SK-N-SH (cell line): ENCODE measurements at regions not wholly inside any gene's neighbourhood (a gene's known extent, or its start where the extent isn't known, plus 50 kb on each side); places are given as distances from the start of the nearest gene placed in this dataset.

Source experiments
- CTCF ChIA-PET: fragments of 300-600, 350-600 bp; formaldehyde crosslinking; extraction: SDS; loops from one replicate; lab custom pipeline; 2021; lab: Yijun Ruan, JAX
- POLR2A ChIA-PET: fragments of 350-600 bp; sonication (Branson Sonifier 250); formaldehyde crosslinking; extraction: SDS; loops from one replicate; lab custom pipeline; 2020; ENCODE audit warnings: antibody characterized with exemption, inconsistent platforms; lab: Yijun Ruan, JAX
- DNase-seq: peaks from one replicate; pipeline ENCODE4 v3.0.0; 2012
- H2AFZ ChIP-seq: fragments of 200-600 bp; sonication (generic); 2 replicates; pipeline ENCODE4 v1.8.1; 2016; ENCODE audit warnings: antibody characterized with exemption, mild to moderate bottlenecking, low read depth
- H3F3A ChIP-seq: fragments of 200-600 bp; sonication (generic); replicated peaks from 2 replicates; pipeline ENCODE3; 2016; ENCODE audit warnings: antibody characterized with exemption, mild to moderate bottlenecking; ENCODE audit not compliant: insufficient read depth
- H3K27ac ChIP-seq, 2 experiments: fragments of 200-500 bp in 1 of 2; fragments of 200-600 bp in 1 of 2; sonication (Bioruptor generic) in 1 of 2; sonication (generic), shearing (Covaris generic) in 1 of 2; 2 replicates each; pipeline versions ENCODE4 v1.5.1 to v1.6.1; 2014 to 2016; ENCODE audit warnings: low read depth in 2 of 2, inconsistent platforms in 1 of 2, low read length in 1 of 2, mild to moderate bottlenecking in 1 of 2, mixed read lengths in 1 of 2
- H3K27me3 ChIP-seq: fragments of 200-600 bp; sonication (generic), shearing (Covaris generic); 2 replicates; pipeline ENCODE4 v1.6.1; 2016; ENCODE audit warnings: mixed run types; ENCODE audit not compliant: insufficient read depth
- H3K36me3 ChIP-seq, 2 experiments: fragments of 200-500 bp in 1 of 2; fragments of 200-600 bp in 1 of 2; sonication (Bioruptor generic) in 1 of 2; sonication (generic) in 1 of 2; replicated peaks in 1 of 2; 2 replicates each; pipeline versions ENCODE3 to v1.5.1; 2014 to 2016; ENCODE audit warnings: low read length in 1 of 2, mild to moderate bottlenecking in 1 of 2; ENCODE audit not compliant: insufficient read depth in 2 of 2, control insufficient read depth in 1 of 2
- H3K4me1 ChIP-seq, 2 experiments: fragments of 200-500 bp in 1 of 2; fragments of 200-600 bp in 1 of 2; sonication (Bioruptor generic) in 1 of 2; sonication (generic), shearing (Covaris generic) in 1 of 2; 2 replicates each; pipeline versions ENCODE4 v1.5.1 to v1.6.1; 2014 to 2016; ENCODE audit warnings: low read depth in 1 of 2, low read length in 1 of 2, mixed run types in 1 of 2; ENCODE audit not compliant: insufficient read depth in 2 of 2, control insufficient read depth in 1 of 2
- H3K4me2 ChIP-seq: fragments of 200-600 bp; sonication (generic), shearing (Covaris generic); 2 replicates; pipeline ENCODE4 v1.6.1; 2017; ENCODE audit warnings: mixed run types
- H3K4me3 ChIP-seq, 2 experiments: fragments of 200-500 bp in 1 of 2; fragments of 200-600 bp in 1 of 2; sonication (Bioruptor generic) in 1 of 2; sonication (generic), shearing (Covaris generic) in 1 of 2; 2 replicates each; pipeline versions ENCODE4 v1.5.1 to v1.8.1; 2014 to 2016; ENCODE audit warnings: low read depth in 2 of 2, inconsistent platforms in 1 of 2, low read length in 1 of 2, mild to moderate bottlenecking in 1 of 2, mixed read lengths in 1 of 2, moderate library complexity in 1 of 2
- H3K79me2 ChIP-seq: fragments of 200-600 bp; sonication (generic); 2 replicates; pipeline ENCODE4 v1.8.1; 2017; ENCODE audit warnings: mild to moderate bottlenecking; ENCODE audit not compliant: insufficient read depth
- H3K9ac ChIP-seq: fragments of 200-600 bp; sonication (generic); 2 replicates; pipeline ENCODE4 v1.6.1; 2017; ENCODE audit warnings: mixed run types
- H3K9me2 ChIP-seq: fragments of 200-600 bp; sonication (generic); 2 replicates; pipeline ENCODE4 v1.6.1; 2017; ENCODE audit warnings: mixed run types
- H3K9me3 ChIP-seq: fragments of 200-600 bp; sonication (generic); 2 replicates; pipeline ENCODE4 v1.6.1; 2017; ENCODE audit warnings: mixed run types, mild to moderate bottlenecking, moderate library complexity
- H4K20me1 ChIP-seq: fragments of 200-600 bp; sonication (generic); 2 replicates; pipeline ENCODE4 v1.6.1; 2017; ENCODE audit warnings: mild to moderate bottlenecking, mixed run types; ENCODE audit not compliant: insufficient read depth
- CHD2 ChIP-seq: fragments of 150-350 bp; IDR thresholded peaks from 2 replicates; pipeline ENCODE4 v1.6.1; 2018; ENCODE audit warnings: low read length; ENCODE audit not compliant: partially characterized antibody
- CTCF ChIP-seq: fragments of 200-600 bp; sonication (generic); IDR thresholded peaks from 2 replicates; pipeline ENCODE4 v1.6.1; 2017; ENCODE audit warnings: antibody characterized with exemption, mild to moderate bottlenecking, moderate library complexity
- ELF1 ChIP-seq: IDR thresholded peaks from 2 replicates; pipeline ENCODE4 v1.4.0; 2012
- FOSL2 ChIP-seq: IDR thresholded peaks from 2 replicates; pipeline ENCODE4 v1.4.0; 2012; ENCODE audit warnings: low read depth, mild to moderate bottlenecking, moderate library complexity, borderline replicate concordance
- FOXJ3 ChIP-seq: sonication (generic); formaldehyde crosslinking; IDR thresholded peaks from 2 replicates; pipeline ENCODE4 v1.5.1; 2020; ENCODE audit warnings: mild to moderate bottlenecking, missing genetic modification reagents
- GABPA ChIP-seq: IDR thresholded peaks from 2 replicates; pipeline ENCODE4 v1.4.0; 2012; ENCODE audit warnings: low read depth, mild to moderate bottlenecking
- JUND ChIP-seq: IDR thresholded peaks from 2 replicates; pipeline ENCODE4 v1.4.0; 2012
- MEF2A ChIP-seq: IDR thresholded peaks from 2 replicates; pipeline ENCODE4 v1.4.0; 2012; ENCODE audit warnings: low read depth, borderline replicate concordance
- MXI1 ChIP-seq: IDR thresholded peaks from 2 replicates; pipeline ENCODE4 v1.6.1; 2012; ENCODE audit warnings: mild to moderate bottlenecking, low read depth, low read length, improper control_type of control experiment
- NFIC ChIP-seq: IDR thresholded peaks from 2 replicates; pipeline ENCODE4 v1.4.0; 2012; ENCODE audit warnings: borderline replicate concordance
- NRF1 ChIP-seq: IDR thresholded peaks from 2 replicates; pipeline ENCODE4 v1.6.1; 2012; ENCODE audit warnings: low read depth, mild to moderate bottlenecking, low read length
- POLR2AphosphoS5 ChIP-seq: IDR thresholded peaks from 2 replicates; pipeline ENCODE4 v1.6.1; 2012; ENCODE audit warnings: low read depth, low read length
- RFX5 ChIP-seq: IDR thresholded peaks from 2 replicates; pipeline ENCODE4 v1.6.1; 2012; ENCODE audit warnings: mild to moderate bottlenecking, improper control_type of control experiment, low read length
- RXRA ChIP-seq: IDR thresholded peaks from 2 replicates; pipeline ENCODE4 v1.4.0; 2012; ENCODE audit warnings: low read depth, mild to moderate bottlenecking, borderline replicate concordance
- TEAD4 ChIP-seq: IDR thresholded peaks from 2 replicates; pipeline ENCODE4 v1.4.0; 2012; ENCODE audit warnings: mild to moderate bottlenecking, borderline replicate concordance; ENCODE audit not compliant: insufficient read depth
- YY1 ChIP-seq: IDR thresholded peaks from 2 replicates; pipeline ENCODE4 v1.4.0; 2012; ENCODE audit warnings: low read depth, mild to moderate bottlenecking
- ZBTB33 ChIP-seq: IDR thresholded peaks from 2 replicates; pipeline ENCODE4 v1.4.0; 2012; ENCODE audit warnings: low read depth, borderline replicate concordance
- WGBS: methylation state at CpG from one replicate; pipeline ENCODE4 v1.1.6; 2017; ENCODE audit warnings: low lambda C conversion rate; 5-methylcytosine and 5-hydroxymethylcytosine counted together
- TF ChIP-seq, protein P1 (sequence below): IDR thresholded peaks from 2 replicates; pipeline ENCODE4; 2012

DNA sequence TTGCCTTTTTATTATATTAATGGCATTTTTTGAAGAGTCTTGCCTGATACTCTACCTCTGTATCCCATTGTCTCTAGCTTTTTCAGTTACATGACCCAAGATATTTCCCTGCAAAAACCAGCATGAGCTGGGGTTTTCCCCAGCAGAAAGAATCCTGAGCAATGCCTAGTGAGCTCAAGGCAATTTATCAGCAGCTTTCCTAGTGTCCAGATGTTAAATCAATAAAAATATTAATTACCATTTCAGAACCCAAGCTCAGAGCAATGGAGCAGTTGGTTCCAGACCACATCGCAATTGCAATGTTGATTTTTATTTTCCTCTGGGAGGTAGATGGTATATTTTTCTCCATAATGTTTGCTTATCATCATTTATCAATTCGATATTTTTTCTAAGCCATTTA is 137.2 kb downstream of the RAB38 start:
- H4K20me1 ChIP-seq = no peaks in the 10 kb centered on the region
- H3K9me2 ChIP-seq = no peaks in the 10 kb centered on the region
- H3K36me3 ChIP-seq = no peaks in the 10 kb centered on the region
- 5% methylated on average over 2 of the region's 2 CpGs for WGBS
- no peaks in the 10 kb centered on the region for H3F3A ChIP-seq
- no peaks in the 10 kb centered on the region for H3K9me3 ChIP-seq
- H3K4me2 ChIP-seq = no peak overlapping the region
- H2AFZ ChIP-seq = no peak overlapping the region
- no peak overlapping the region for H3K9ac ChIP-seq
- POLR2A ChIA-PET = no interaction called here
- no peak for DNase-seq
- H3K27ac ChIP-seq = no peak overlapping the region
- H3K27me3 ChIP-seq = no peaks in the 10 kb centered on the region; the same call in 1 of the 2 replicates
- TF ChIP-seq GABPA (no peak), FOSL2 (no peak), ELF1 (no peak), FOXJ3 (CRISPR knock-in tag) (no peak), JUND (no peak), CTCF (no peak), MEF2A (no peak), NFIC (no peak), RFX5 (no peak), RXRA (no peak), CHD2 (no peak), YY1 (no peak), POLR2AphosphoS5 (no peak), NRF1 (no peak), MXI1 (no peak), TEAD4 (no peak)
- no peaks in the 10 kb centered on the region for H3K4me1 ChIP-seq
- H3K79me2 ChIP-seq = no peaks in the 10 kb centered on the region
- CTCF ChIA-PET = no interaction called here
- H3K4me3 ChIP-seq = no peak overlapping the region

DNA sequence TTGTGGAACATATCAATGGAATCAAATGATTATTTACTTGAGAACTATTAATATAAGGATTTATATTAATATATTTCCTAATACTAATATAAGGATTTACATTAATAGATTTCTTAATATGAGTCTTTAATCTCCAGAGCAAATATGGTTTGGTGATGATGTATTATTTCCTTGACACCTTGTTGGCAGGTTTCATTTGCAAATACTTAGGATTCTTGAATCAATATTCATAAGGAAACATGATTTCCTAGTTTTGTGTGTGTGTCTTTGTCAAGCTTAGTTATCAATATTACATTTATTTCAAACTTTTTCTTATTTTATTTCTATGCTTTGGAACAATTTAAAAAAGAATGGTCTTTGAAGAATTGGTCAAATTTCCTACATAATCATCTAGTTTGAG is 138.5 kb downstream of the RAB38 start:
- H3K9ac ChIP-seq = no peak overlapping the region
- H3K36me3 ChIP-seq = no peaks in the 10 kb centered on the region
- no peaks in the 10 kb centered on the region for H3K9me3 ChIP-seq
- H3K4me2 ChIP-seq = no peak overlapping the region
- H3K27me3 ChIP-seq = no peaks in the 10 kb centered on the region; the same call in 1 of the 2 replicates
- no peak for DNase-seq
- H3K79me2 ChIP-seq = no peaks in the 10 kb centered on the region
- no peaks in the 10 kb centered on the region for H3K4me1 ChIP-seq
- no peaks in the 10 kb centered on the region for H4K20me1 ChIP-seq
- ChIA-PET CTCF (interaction anchor here (1.6 kb wide), 1 partner anchor 21 kb away, joined by 5 read pairs; no protein-coding TSS in a partner anchor), POLR2A (no interaction called here)
- TF ChIP-seq, protein P1, sequence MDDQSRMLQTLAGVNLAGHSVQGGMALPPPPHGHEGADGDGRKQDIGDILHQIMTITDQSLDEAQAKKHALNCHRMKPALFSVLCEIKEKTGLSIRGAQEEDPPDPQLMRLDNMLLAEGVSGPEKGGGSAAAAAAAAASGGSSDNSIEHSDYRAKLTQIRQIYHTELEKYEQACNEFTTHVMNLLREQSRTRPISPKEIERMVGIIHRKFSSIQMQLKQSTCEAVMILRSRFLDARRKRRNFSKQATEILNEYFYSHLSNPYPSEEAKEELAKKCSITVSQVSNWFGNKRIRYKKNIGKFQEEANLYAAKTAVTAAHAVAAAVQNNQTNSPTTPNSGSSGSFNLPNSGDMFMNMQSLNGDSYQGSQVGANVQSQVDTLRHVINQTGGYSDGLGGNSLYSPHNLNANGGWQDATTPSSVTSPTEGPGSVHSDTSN = no peak
- TF ChIP-seq ZBTB33 = no peak
- no peak for TF ChIP-seq FOXJ3 (CRISPR knock-in tag)
- no peaks in the 10 kb centered on the region for H3K9me2 ChIP-seq
- no peak overlapping the region for H3K4me3 ChIP-seq
- H3K27ac ChIP-seq = no peak overlapping the region
- no peak overlapping the region for H2AFZ ChIP-seq
- H3F3A ChIP-seq = no peaks in the 10 kb centered on the region
